ENCODE measurements at regions not wholly inside any gene's neighbourhood (a gene's known extent, or its start where the extent isn't known, plus 50 kb on each side); places are given as distances from the start of the nearest gene placed in this dataset.
"Not testable (repeated sequence)": the region's sequence is repeated elsewhere in the genome, so short reads cannot be mapped to it uniquely, and the experiment has no call there.

- DNase-seq = no peak
These were observed 406.2 kb downstream of the LIG4 start for GRCh38 chr13:107809125-107809524.

GRCh38 chr13:107808389-107808788 lies 406.9 kb downstream of the LIG4 start:
- no peak for DNase-seq

GRCh38 chr13:107807306-107808073 lies 407.8 kb downstream of the LIG4 start:
- no peak for DNase-seq

GRCh38 chr13:107806726-107807125 lies 408.6 kb downstream of the LIG4 start:
- no peak for DNase-seq

GRCh38 chr13:107803822-107804495 lies 411.4 kb downstream of the LIG4 start:
- no peak for DNase-seq

GRCh38 chr13:107801621-107802020 lies 413.7 kb downstream of the LIG4 start:
- no peak for DNase-seq

- no peak for DNase-seq
These were observed 416.3 kb downstream of the LIG4 start for GRCh38 chr13:107799001-107799400.

- no peak for DNase-seq
These were observed 424.9 kb downstream of the LIG4 start for GRCh38 chr13:107790397-107790796.

GRCh38 chr13:107788464-107789165 lies 426.7 kb downstream of the LIG4 start:
- no peak for DNase-seq

- not testable (repeated sequence) for DNase-seq
These were observed 432.7 kb downstream of the LIG4 start for GRCh38 chr13:107782646-107783045.

GRCh38 chr13:107778094-107778493 lies 437.2 kb downstream of the LIG4 start:
- DNase-seq = no peak

GRCh38 chr13:107770541-107770940 lies 444.8 kb downstream of the LIG4 start:
- DNase-seq = no peak

- DNase-seq = no peak
These were observed 448.2 kb downstream of the LIG4 start for GRCh38 chr13:107767119-107767518.

- DNase-seq = no peak
These were observed 449.5 kb downstream of the LIG4 start for GRCh38 chr13:107765724-107766401.

GRCh38 chr13:107764046-107764445 lies 451.3 kb downstream of the LIG4 start:
- DNase-seq = no peak

GRCh38 chr13:107753748-107754147 lies 461.6 kb downstream of the LIG4 start:
- DNase-seq = no peak

- no peak for DNase-seq
These were observed 462.0 kb downstream of the LIG4 start for GRCh38 chr13:107753291-107753690.

- no peak for DNase-seq
These were observed 471.4 kb downstream of the LIG4 start for GRCh38 chr13:107743983-107744382.

- DNase-seq = no peak
These were observed 471.8 kb downstream of the LIG4 start for GRCh38 chr13:107743526-107743925.

GRCh38 chr13:107743100-107743499 lies 472.2 kb downstream of the LIG4 start:
- no peak for DNase-seq

- no peak for DNase-seq
These were observed 472.8 kb downstream of the LIG4 start for GRCh38 chr13:107742544-107742943.

- no peak for DNase-seq
These were observed 477.3 kb downstream of the LIG4 start for GRCh38 chr13:107738004-107738403.

- no peak for DNase-seq
These were observed 478.6 kb downstream of the LIG4 start for GRCh38 chr13:107736731-107737130.

Data from activated T-cell treated with anti-CD3 and anti-CD28 coated beads for 4 hours (primary cell).